TTC549 (cell line): ENCODE measurements at regions not wholly inside any gene's neighbourhood (a gene's known extent, or its start where the extent isn't known, plus 50 kb on each side); places are given as distances from the start of the nearest gene placed in this dataset.

Source experiments
- FAIRE-seq: peaks from 2 replicates; lab custom pipeline; 2012; peaks lifted over from hg19 to GRCh38; lab: Jason Lieb, UNC

DNA sequence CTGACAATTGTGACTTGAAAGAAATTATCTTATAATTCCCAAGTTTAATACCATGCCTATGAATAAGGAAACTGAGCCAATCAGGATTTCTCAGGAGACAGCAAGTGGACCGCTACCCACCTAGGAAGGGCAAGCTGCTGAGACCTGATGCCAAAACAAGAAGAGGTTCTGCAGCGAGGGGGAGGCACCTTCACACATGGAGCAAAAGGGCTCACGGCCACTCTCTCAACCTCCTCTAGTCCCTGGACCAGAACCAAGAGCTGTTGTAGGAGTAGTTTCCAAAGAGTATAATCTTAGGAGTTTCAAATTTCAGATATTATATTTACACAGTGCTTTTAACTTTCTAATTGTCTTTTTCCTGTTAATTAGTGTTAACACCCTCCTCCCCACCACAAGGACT is 154.7 kb upstream of the ETAA1 start:
- no peak for FAIRE-seq

DNA sequence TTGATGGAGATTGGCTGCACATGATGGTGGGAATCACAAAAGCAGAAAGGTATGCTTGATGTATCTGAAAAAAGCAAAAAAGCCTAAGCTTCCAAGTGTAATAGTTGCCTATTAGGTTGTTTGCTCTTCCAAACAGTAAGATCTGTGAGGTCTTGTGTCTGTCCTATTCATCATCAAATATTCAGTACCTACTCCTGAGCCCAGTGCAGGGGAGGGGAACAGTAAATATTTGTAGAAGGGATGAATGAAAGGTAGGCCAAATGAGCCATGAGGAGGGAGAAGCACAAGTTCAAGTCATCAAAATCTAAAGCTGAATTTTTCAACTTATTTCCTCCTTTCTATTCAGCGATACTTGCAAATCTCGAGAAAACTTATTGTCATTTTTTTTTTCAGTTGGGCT is 153.2 kb upstream of the ETAA1 start:
- no peak for FAIRE-seq

GRCh38 chr2:67246791-67247190 is 150.3 kb upstream of the ETAA1 start:
- FAIRE-seq: no peak

DNA sequence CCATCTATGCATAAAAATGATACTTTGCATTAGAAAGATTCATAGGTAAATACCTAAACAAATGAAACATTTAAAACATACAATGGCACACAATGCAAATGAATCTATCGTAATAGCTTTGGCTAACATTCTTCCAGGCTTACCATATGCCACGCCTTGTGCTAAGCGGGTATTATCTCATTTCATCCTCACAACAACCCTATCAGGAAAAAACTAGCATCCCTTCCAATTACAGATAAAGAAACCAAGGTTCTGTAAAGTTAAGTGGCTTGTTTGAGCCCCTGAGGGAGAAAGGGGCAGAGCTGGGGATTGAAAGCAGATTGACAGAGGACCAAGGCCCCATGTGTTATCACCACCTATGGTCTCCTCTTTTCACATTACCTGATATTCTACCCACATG is 145.4 kb upstream of the ETAA1 start:
- FAIRE-seq: no peak

DNA sequence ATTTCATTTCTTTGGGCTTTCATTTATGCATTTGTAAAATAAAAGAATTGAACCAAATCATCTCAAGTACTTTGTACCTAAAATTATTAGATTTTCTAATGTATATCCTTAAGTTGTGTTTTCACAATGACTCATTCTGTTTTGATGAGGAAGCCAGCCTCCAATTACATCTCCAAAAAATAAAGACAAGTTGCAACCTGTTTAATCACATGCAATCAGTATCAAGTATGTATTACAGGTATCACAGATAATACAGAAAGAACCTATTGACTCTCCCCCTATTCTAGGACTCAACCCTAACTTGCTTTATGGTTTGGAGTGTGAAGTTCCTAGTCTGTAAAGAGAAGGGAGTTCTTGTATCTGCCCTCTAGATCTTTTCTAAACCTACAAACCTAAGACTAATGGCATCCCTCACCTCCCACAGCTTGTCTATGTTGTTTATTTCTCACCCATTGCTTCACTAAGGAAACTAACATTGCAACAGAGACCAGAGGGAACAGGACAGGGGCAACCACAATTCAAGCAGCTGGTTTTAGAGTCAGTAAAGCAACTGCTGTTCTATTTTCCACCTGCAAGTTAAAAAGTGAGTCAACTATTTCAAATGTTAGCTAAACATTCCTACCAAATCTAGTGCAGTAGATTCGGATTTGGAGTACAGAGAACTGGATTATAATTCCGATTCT is 141.1 kb upstream of the ETAA1 start:
- no peak for FAIRE-seq

- FAIRE-seq: no peak
Observed at GRCh38 chr2:67256892-67257291, 140.2 kb upstream of the ETAA1 start.

DNA sequence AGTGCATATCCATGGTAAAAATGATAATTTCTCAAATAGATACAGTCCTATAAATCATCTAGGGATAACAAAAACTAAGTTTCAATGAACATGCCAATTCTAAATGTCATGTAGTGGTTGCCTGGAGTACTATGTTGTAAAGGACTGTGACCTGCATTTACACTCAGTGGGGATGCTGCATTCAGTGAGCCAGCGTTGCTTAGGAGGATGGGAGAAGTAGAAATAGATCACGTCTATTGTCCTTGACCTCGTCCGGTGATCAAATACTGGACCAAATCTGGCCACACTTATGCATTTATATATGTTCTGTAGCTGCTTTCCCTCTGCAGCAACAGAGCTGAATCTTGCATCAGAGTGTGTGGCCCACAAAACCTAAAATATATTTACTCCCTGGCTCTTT is 139.0 kb upstream of the ETAA1 start:
- no peak for FAIRE-seq

DNA sequence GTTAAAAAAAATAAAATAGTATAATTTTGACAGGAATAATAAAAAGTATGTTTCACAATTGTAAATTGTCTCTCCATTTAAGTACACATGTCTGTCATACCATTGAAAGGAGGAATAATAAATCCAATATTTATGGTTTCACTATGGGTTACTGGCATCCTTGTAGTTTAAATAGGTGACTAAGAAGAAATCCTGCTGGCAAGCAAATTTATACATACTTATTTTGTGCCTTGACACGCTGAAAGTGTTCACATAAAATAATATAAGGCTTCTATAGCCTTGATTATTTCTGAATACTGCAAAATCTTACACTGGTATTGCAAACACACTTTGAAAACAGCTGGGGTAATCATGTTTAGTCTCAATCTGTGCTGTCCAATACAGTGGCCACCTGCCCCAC is 138.3 kb upstream of the ETAA1 start:
- FAIRE-seq: no peak

DNA sequence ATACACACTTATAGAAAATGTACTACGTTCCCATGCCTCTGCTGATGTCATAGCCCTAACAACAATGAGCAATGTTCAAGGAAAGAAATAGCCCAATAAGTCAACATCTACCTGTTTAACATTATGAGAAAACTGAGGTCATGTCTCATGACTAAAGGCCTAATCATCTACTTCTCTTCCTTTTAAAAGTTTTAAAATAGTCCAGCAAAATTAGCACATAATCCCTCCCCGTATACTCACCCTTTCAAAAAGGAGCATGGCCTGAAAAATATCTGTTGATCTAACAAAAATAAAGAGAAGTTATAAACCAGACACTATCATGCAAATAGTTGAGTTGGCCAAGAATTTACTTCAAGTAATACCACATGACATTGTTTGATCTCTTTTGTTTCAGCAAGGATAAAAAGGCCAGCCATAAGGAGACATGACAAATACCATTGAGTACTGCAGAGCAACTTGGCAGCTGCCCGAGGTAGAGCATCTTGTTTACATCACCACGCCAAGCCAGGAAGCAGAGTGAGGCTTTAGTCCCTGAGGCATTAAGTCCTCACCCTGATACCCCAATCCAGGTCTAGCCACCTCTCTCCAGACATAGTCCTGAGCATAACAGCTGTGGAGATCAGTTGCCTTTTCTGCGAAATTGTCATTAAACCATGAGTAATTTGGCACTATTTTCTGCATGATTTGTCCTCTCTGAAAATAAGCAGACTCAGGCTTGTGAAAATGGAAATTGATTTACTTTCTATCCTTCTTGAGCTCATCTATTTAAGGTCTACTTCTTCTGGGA is 137.4 kb upstream of the ETAA1 start:
- no peak for FAIRE-seq

GRCh38 chr2:67260343-67261277 is 136.5 kb upstream of the ETAA1 start:
- no peak for FAIRE-seq

DNA sequence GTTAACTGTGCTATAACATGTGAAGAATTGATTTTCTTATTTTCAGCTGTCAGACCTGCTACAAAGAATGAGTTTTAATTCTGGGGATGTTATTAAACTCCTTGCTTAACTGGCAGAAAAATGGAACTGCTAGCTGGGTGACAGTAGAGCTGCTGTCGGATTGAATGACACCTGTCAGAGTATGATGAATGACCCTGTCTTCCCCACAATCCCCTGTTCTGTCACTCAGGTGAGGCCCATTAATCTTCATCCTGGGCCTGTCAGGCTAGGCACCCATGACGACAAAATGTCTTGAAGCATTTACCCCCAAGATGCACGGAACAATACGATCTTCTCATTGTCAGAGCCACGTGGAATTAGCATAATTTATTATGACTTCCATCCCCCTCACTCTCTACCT is 129.9 kb upstream of the ETAA1 start:
- no peak for FAIRE-seq

- no peak for FAIRE-seq
Observed at GRCh38 chr2:67268797-67269196, 128.3 kb upstream of the ETAA1 start.

- FAIRE-seq: no peak
Observed at GRCh38 chr2:67272195-67272594, 124.9 kb upstream of the ETAA1 start.

- no peak for FAIRE-seq
Observed at GRCh38 chr2:67277450-67277849, 119.7 kb upstream of the ETAA1 start.

- no peak for FAIRE-seq
Observed at GRCh38 chr2:67281101-67281500, 116.0 kb upstream of the ETAA1 start.

- no peak for FAIRE-seq
Observed at GRCh38 chr2:67283641-67284040, 113.5 kb upstream of the ETAA1 start.

DNA sequence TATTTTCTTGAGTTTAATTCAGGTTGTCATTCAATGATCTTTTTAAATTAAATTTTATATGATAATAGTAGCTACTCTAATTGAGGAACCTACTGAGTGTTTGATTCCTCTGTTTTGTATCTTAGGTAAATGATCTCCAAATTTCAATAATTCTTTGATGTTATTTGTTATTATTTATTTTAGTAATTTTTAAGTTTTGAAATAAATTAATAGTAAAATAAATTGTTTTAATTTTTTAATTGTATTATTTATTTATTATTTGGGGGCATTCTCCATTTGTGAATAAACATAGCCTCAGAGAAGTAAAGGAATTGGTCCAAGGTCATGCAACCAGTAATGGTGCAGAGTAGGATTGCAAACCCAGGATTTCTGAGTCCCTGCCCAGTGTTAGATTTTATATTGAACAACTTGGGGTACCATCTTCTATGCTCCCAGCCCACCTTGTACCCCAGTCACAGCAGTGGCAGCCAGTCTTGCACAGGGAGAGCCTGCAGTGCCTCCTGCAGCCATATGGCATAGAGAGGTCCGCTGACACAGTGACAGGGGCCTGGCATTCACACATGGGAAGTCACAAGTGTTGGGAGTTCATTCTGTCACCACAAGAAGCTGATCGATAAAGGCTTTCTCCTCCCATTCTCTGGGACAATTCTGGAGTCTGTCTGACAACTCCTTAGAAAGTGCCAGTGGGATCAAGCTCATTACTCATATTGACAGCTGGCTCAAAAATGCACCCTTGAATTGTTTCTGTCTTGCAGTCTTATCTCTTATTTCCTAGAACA is 110.0 kb upstream of the ETAA1 start:
- FAIRE-seq: peak; percentile 46

DNA sequence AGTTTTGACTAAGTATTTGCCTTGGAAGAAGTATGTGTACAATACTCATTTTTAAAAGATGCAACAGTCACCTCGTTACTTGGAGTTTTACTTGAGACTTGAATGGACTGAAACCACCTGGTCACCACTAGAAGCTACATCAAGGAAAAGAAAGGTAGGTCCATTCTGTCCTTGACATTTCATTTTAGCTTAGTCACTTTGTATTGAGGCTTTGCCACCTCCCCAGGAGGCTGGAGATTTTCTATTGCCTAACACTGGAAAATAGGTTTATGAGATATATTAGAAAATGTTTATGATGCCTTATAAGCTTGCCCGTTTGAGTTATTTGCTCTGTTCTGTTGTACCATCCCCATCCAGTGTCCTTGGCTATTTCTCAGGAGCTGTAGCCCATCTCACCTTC is 107.9 kb upstream of the ETAA1 start:
- FAIRE-seq: no peak

DNA sequence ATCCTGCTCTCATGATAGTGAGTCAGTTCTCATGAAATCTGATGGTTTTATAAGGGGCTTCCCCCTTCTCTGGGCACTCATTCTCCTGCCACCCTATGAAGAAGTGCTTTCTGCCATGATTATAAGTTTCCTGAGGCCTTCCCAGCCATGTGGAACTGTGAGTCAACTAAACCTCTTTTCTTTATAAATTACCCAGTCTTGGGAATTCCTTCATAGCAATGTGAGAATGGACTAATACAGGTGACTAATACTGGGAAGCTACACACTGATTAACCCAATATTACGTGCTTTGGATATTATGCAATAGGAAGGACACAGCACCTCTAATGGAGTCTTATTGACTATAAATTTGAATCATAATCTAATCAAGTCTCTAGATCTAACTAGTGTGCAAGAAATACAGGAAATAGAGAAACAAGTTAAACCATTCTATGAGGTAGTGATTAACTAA is 107.2 kb upstream of the ETAA1 start:
- no peak for FAIRE-seq

DNA sequence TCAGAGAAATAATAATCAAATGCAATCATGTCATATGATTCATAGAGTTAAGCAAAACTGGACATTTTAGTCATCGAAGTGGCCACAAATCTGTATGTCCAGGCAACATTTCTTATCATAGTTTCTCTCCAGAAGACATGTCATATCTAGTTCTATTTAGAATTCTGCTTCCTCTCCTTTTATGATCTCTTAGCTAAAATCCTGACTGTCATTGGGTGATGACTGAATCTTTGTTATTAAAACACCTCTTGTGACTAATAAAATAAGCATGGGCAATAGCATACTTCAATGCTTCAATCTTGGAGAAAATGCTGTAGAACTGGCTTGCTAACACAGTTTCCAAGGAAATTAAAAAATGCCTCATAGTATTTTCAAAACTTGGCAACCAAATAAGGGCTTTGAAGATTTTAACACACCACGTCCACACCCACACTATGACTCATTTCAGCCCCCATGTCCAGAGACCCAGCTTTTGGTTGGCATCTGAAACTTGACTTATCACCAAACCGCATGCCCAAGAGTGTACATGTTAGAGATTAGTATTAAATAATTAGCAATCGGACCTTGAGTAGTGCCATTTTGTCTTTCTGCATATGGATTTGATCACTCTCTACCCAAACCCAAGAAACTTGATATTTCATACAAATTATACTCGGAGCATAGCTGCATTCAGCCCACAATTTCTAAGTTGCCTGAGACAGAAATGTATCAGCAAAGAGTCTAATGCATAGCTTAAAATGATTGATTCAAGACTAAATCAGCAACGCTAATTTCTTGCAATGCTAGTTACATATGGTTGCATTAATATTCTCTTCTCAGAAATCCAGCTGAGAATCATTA is 106.5 kb upstream of the ETAA1 start:
- FAIRE-seq: no peak

- no peak for FAIRE-seq
Observed at GRCh38 chr2:67294218-67294617, 102.9 kb upstream of the ETAA1 start.
